ENCODE measurements at regions not wholly inside any gene's neighbourhood (a gene's known extent, or its start where the extent isn't known, plus 50 kb on each side); places are given as distances from the start of the nearest gene placed in this dataset.

- no peak for DNase-seq (ENCODE audit: low spot score)
Measured at GRCh38 chr3:28088811-28089526, 152.4 kb upstream of the CMC1 start.

GRCh38 chr3:28089527-28089897 lies 151.9 kb upstream of the CMC1 start:
- peak; percentile 11 for DNase-seq (ENCODE audit: low spot score)

- no peak for DNase-seq (ENCODE audit: low spot score)
Measured at GRCh38 chr3:28099296-28099695, 142.1 kb upstream of the CMC1 start.

GRCh38 chr3:28101705-28102104 lies 139.7 kb upstream of the CMC1 start:
- no peak for DNase-seq (ENCODE audit: low spot score)

- no peak for DNase-seq (ENCODE audit: low spot score)
Measured at GRCh38 chr3:28103861-28104260, 137.6 kb upstream of the CMC1 start.

- no peak for DNase-seq (ENCODE audit: low spot score)
Measured at GRCh38 chr3:28104896-28105534, 136.4 kb upstream of the CMC1 start.

GRCh38 chr3:28109829-28110228 lies 131.6 kb upstream of the CMC1 start:
- no peak for DNase-seq (ENCODE audit: low spot score)

- no peak for DNase-seq (ENCODE audit: low spot score)
Measured at GRCh38 chr3:28110869-28111268, 130.6 kb upstream of the CMC1 start.

GRCh38 chr3:28114893-28115292 lies 126.5 kb upstream of the CMC1 start:
- DNase-seq (ENCODE audit: low spot score) = no peak

GRCh38 chr3:28115316-28115715 lies 126.1 kb upstream of the CMC1 start:
- DNase-seq (ENCODE audit: low spot score) = no peak

- DNase-seq (ENCODE audit: low spot score) = no peak
Measured at GRCh38 chr3:28117598-28117997, 123.8 kb upstream of the CMC1 start.

GRCh38 chr3:28118087-28118486 lies 123.3 kb upstream of the CMC1 start:
- DNase-seq (ENCODE audit: low spot score) = no peak

- no peak for DNase-seq (ENCODE audit: low spot score)
Measured at GRCh38 chr3:28122227-28122626, 119.2 kb upstream of the CMC1 start.

- no peak for DNase-seq (ENCODE audit: low spot score)
Measured at GRCh38 chr3:28124882-28125281, 116.5 kb upstream of the CMC1 start.

- no peak for DNase-seq (ENCODE audit: low spot score)
Measured at GRCh38 chr3:28125342-28125741, 116.1 kb upstream of the CMC1 start.

- no peak for DNase-seq (ENCODE audit: low spot score)
Measured at GRCh38 chr3:28130836-28131235, 110.6 kb upstream of the CMC1 start.

GRCh38 chr3:28132941-28133340 lies 108.5 kb upstream of the CMC1 start:
- DNase-seq (ENCODE audit: low spot score) = no peak

- DNase-seq (ENCODE audit: low spot score) = no peak
Measured at GRCh38 chr3:28134198-28134597, 107.2 kb upstream of the CMC1 start.

- DNase-seq (ENCODE audit: low spot score) = no peak
Measured at GRCh38 chr3:28134792-28135375, 106.5 kb upstream of the CMC1 start.

GRCh38 chr3:28136607-28137216 lies 104.7 kb upstream of the CMC1 start:
- DNase-seq (ENCODE audit: low spot score) = no peak

GRCh38 chr3:28138043-28138610 lies 103.3 kb upstream of the CMC1 start:
- no peak for DNase-seq (ENCODE audit: low spot score)

- DNase-seq (ENCODE audit: low spot score) = no peak
Measured at GRCh38 chr3:28139288-28139687, 102.1 kb upstream of the CMC1 start.
